ENCODE measurements at regions not wholly inside any gene's neighbourhood (a gene's known extent, or its start where the extent isn't known, plus 50 kb on each side); places are given as distances from the start of the nearest gene placed in this dataset.

DNA sequence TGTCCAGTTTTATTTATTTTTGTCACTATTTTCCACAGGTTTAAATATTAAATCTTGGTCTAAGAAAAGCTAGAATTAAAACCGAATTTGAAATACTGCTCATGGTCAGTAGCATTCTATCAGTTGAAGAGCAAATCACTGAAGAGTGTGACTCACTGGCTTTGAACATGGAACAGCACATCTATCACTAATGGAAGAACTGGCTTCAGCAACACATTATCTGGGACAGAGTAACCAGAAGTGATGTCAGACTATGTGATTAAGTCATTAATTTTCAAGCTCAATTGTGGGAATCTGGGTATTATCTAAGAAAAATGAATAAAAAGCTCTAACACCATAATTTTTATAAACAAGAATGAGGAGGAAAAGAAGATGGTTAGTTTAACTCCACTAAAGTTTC is 527.5 kb downstream of the TMTC2 start:
- POLR2A ChIA-PET: no interaction called here
- DNase-seq (ENCODE audit: extremely low spot score): no peak
- CTCF ChIA-PET: no interaction called here
- TF ChIP-seq SP1 (IDR thresholded peaks at IDR 0.05) (no peak), CTBP1 (IDR thresholded peaks at IDR 0.05; ENCODE audit: borderline replicate concordance) (no peak), HDGF (IDR thresholded peaks at IDR 0.05; ENCODE audit: borderline replicate concordance) (no peak), FOXA1 (IDR thresholded peaks at IDR 0.05) (no peak), SUZ12 (IDR thresholded peaks at IDR 0.05) (no peak), TARDBP (IDR thresholded peaks at IDR 0.05) (no peak)

DNA sequence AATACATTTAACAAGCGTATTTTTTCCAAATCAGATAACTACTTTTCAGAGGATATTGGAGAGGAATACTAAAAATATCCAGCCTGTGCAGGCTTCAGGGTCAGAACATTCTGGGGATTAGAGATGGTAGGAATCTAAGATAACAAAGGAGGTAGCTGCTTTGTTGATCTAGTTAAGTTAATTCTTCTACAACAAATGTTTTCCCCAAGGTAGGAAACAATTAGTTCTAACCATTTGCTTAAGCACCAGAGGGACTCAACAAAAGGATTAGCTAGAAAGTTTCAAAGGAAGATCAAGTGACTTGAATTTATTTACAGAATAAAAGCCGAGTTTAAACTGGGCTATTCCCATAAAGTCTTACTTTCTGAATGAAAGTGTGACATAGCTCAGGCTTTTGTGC is 524.2 kb downstream of the TMTC2 start:
- ChIA-PET POLR2A (no interaction called here), CTCF (no interaction called here)
- no peak for DNase-seq (ENCODE audit: extremely low spot score)
- TF ChIP-seq SP1 (IDR thresholded peaks at IDR 0.05): no peak
- no peak for TF ChIP-seq LEF1 (IDR thresholded peaks at IDR 0.05; ENCODE audit: borderline replicate concordance)
- no peak for TF ChIP-seq TARDBP (IDR thresholded peaks at IDR 0.05)
- no peak for TF ChIP-seq FOXM1 (IDR thresholded peaks at IDR 0.05; ENCODE audit: borderline replicate concordance)
- TF ChIP-seq FOXK2 (IDR thresholded peaks at IDR 0.05): no peak
- TF ChIP-seq ARNT (IDR thresholded peaks at IDR 0.05): no peak
- no peak for TF ChIP-seq L3MBTL2 (conservative IDR thresholded peaks at IDR 0.05)
- TF ChIP-seq NFRKB (IDR thresholded peaks at IDR 0.05): no peak
- TF ChIP-seq CTBP1 (IDR thresholded peaks at IDR 0.05; ENCODE audit: borderline replicate concordance): no peak

DNA sequence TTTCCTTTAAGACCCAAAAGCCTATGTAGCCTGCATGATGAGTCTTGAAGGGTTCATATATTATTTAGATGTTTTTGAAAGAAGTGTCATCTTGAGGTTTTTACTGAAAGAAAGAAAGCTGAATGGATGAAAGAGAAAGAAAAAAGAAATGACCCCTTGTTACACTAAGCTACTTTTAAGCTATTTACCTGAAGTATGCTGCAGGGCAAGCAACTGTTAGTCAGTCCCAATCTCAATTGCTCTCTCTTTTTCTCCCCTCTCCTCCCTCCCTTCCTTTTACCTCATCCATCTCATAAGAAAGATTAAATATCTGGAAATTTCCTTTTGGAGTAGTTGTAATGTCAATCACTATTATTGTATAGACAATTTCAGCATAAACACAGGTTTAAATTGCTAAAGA is 512.4 kb downstream of the TMTC2 start:
- DNase-seq (ENCODE audit: extremely low spot score): no peak
- ChIA-PET CTCF (no interaction called here), POLR2A (no interaction called here)
- TF ChIP-seq SUZ12 (IDR thresholded peaks at IDR 0.05): no peak
- no peak for TF ChIP-seq FOXK2 (IDR thresholded peaks at IDR 0.05)
- no peak for TF ChIP-seq CTBP1 (IDR thresholded peaks at IDR 0.05; ENCODE audit: borderline replicate concordance)
- no peak for TF ChIP-seq ELF4 (IDR thresholded peaks at IDR 0.05)

DNA sequence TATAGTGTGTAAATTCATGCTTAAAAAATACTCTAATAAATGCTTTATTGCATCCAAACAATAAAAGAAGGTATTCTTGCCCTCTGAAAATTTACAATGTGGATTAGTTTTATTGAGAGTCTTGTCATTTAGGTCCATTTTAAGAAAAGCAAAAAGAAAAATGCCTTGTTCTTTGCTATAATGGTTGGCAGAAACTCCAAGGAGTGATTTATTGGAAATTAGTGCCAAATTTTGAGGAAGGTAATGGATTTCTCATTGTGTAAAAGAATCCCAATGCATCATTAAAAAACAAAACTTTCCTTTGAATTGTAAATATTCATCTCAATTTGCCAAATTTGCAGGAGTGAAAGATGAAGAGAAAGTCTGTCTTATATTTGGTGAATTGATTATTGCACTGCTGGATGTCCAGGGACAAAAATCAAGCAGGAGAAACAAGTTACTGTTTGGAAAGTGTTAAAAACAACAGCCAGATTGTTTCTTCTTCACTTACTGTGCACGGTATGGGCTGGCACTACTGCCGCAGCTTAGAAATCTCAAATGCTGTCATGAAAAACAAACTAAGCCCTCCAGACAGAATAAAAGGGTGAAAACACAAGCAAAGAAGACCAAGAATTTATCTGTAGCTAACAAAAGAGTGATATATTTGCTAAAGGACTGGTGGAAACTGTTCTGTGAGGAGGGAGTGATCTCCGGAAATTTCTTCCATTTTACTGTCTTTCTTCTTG is 511.7 kb downstream of the TMTC2 start:
- POLR2A ChIA-PET: no interaction called here
- no peak for TF ChIP-seq FOXA1 (IDR thresholded peaks at IDR 0.05)
- no peak for TF ChIP-seq NFRKB (IDR thresholded peaks at IDR 0.05)
- TF ChIP-seq, protein P1, sequence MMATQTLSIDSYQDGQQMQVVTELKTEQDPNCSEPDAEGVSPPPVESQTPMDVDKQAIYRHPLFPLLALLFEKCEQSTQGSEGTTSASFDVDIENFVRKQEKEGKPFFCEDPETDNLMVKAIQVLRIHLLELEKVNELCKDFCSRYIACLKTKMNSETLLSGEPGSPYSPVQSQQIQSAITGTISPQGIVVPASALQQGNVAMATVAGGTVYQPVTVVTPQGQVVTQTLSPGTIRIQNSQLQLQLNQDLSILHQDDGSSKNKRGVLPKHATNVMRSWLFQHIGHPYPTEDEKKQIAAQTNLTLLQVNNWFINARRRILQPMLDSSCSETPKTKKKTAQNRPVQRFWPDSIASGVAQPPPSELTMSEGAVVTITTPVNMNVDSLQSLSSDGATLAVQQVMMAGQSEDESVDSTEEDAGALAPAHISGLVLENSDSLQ (IDR thresholded peaks at IDR 0.05): no peak
- no peak for TF ChIP-seq FOXK2 (IDR thresholded peaks at IDR 0.05)
- TF ChIP-seq ZNF384 (IDR thresholded peaks at IDR 0.05): no peak
- TF ChIP-seq LEF1 (IDR thresholded peaks at IDR 0.05; ENCODE audit: borderline replicate concordance): no peak
- TF ChIP-seq CTBP1 (IDR thresholded peaks at IDR 0.05; ENCODE audit: borderline replicate concordance): no peak
- no peak for TF ChIP-seq BHLHE40 (IDR thresholded peaks at IDR 0.05; ENCODE audit: borderline replicate concordance)
- TF ChIP-seq ELF4 (IDR thresholded peaks at IDR 0.05): no peak
- no peak for TF ChIP-seq L3MBTL2 (conservative IDR thresholded peaks at IDR 0.05)
- no peak for DNase-seq (ENCODE audit: extremely low spot score)
- CTCF ChIA-PET: no interaction called here

DNA sequence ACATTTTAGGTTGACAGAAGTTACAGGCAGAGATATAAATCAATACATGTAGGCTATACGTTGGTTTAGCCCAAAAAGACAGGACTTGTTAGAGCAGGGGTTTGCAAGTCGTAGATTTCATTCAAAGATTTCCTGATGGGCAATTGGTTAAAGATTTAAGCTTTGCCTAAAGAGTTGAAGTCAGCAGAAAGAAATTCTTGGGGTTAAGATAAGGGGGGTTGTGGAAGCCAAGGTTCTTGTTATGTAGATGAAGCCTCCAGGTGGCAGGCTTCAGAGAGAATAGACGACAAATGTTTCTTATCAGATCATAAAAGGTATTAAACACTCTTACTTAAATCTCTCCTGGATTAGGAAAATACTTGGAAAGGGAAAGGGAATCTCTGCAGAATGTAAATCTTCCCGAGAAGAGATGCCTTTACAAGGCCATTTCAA is 510.8 kb downstream of the TMTC2 start:
- POLR2A ChIA-PET: no interaction called here
- TF ChIP-seq CTBP1 (IDR thresholded peaks at IDR 0.05; ENCODE audit: borderline replicate concordance) (no peak), NFRKB (IDR thresholded peaks at IDR 0.05) (no peak), FOXA1 (IDR thresholded peaks at IDR 0.05) (no peak), L3MBTL2 (conservative IDR thresholded peaks at IDR 0.05) (no peak), FOXM1 (IDR thresholded peaks at IDR 0.05; ENCODE audit: borderline replicate concordance) (no peak), HDGF (IDR thresholded peaks at IDR 0.05; ENCODE audit: borderline replicate concordance) (no peak), ZNF384 (IDR thresholded peaks at IDR 0.05) (no peak), ARNT (IDR thresholded peaks at IDR 0.05) (no peak), FOXK2 (IDR thresholded peaks at IDR 0.05) (no peak), TARDBP (IDR thresholded peaks at IDR 0.05) (no peak), SUZ12 (IDR thresholded peaks at IDR 0.05) (no peak)
- CTCF ChIA-PET: no interaction called here
- no peak for DNase-seq (ENCODE audit: extremely low spot score)

DNA sequence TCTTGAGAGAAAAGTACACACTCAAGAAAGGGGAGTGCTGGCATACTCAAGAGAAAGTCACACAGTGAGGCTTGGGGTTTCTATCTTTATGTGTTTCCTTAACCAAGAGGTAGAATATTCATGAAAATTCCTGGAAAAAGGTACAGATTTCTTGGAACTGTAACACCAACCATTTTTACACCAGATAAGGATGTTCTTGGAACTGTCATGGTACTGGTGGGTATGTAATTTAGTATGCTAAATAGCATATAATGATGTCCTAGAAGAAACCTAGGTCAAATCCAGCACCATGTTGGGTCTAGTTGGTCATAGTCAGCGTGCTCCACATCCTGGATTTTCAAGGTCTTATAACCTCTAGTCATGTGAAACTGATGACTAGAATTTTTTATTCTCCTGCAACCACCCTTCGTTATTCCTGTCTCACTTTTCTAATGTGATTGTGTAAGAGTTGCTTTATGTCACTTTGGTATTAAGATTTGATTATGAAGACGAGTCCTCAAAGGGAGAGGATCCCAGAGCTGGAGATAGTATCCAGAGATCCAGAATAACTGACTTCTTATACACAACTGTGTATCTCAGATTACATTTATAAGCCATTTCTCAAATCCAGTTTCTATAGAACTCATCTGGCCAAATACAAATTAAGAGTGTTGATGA is 510.1 kb downstream of the TMTC2 start:
- no peak for TF ChIP-seq ARNT (IDR thresholded peaks at IDR 0.05)
- TF ChIP-seq FOXM1 (IDR thresholded peaks at IDR 0.05; ENCODE audit: borderline replicate concordance): no peak
- no peak for TF ChIP-seq SUZ12 (IDR thresholded peaks at IDR 0.05)
- TF ChIP-seq CTBP1 (IDR thresholded peaks at IDR 0.05; ENCODE audit: borderline replicate concordance): no peak
- TF ChIP-seq FOXA1 (IDR thresholded peaks at IDR 0.05): no peak
- TF ChIP-seq L3MBTL2 (conservative IDR thresholded peaks at IDR 0.05): no peak
- no peak for TF ChIP-seq HDGF (IDR thresholded peaks at IDR 0.05; ENCODE audit: borderline replicate concordance)
- no peak for TF ChIP-seq ELF4 (IDR thresholded peaks at IDR 0.05)
- TF ChIP-seq NFRKB (IDR thresholded peaks at IDR 0.05): no peak
- ChIA-PET POLR2A (no interaction called here), CTCF (no interaction called here)
- DNase-seq (ENCODE audit: extremely low spot score): no peak

DNA sequence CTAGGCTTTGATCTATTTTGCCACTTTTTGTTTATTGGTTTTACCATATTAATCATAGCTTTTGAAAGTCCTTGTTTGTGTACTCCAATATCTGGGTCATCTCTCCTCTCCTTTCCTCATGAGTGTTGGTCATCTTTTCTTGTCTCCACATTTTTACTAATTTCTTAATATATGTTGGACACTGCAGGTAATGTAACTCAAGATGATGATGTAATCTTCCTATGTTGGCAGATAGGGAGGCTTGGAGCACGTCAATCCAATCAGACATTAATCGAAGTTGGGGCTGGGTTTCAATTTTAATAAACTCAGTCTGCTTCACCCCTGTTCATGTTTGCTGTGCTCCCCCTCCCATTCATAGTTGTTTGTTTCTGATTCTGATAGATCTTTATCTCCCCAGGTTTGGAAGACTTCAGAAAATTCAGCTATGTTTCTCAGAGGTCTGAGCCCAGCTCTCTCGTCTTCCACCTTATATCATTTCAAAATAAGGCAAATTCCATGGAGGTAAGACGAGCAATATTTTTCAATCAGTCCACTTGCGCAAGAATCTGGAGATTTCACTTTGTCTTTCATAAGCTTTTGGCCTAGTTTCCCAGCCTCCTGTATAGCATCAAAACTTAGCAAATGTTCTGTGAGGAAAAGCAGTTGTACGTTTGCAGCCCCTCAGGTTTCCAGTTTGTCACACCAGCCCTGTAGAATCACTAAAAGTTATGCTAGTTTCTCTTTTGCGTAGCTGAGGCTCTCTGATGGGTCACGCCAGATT is 504.1 kb downstream of the TMTC2 start:
- ChIA-PET CTCF (no interaction called here), POLR2A (no interaction called here)
- TF ChIP-seq ELF4 (IDR thresholded peaks at IDR 0.05): no peak
- no peak for TF ChIP-seq FOXA1 (IDR thresholded peaks at IDR 0.05)
- TF ChIP-seq TARDBP (IDR thresholded peaks at IDR 0.05): no peak
- TF ChIP-seq SP1 (IDR thresholded peaks at IDR 0.05): no peak
- no peak for DNase-seq (ENCODE audit: extremely low spot score)
